Mammary epithelial cell (primary cell): ENCODE measurements at regions not wholly inside any gene's neighbourhood (a gene's known extent, or its start where the extent isn't known, plus 50 kb on each side); places are given as distances from the start of the nearest gene placed in this dataset.

ENCODE experiments used
- EZH2 ChIP-seq: IDR thresholded peaks from 2 replicates; pipeline ENCODE4 v1.6.1; 2012; ENCODE audit warnings: low read length, inconsistent platforms, borderline replicate concordance
- TF ChIP-seq, protein P1 (sequence below), 2 donors: IDR thresholded peaks in 1 of 2; conservative IDR thresholded peaks in 1 of 2; 2 replicates each; pipeline ENCODE4 v1.5.1; 2011 to 2012; ENCODE audit warnings: inconsistent platforms in 2 of 2, low read length in 2 of 2, mild to moderate bottlenecking in 2 of 2, control low read depth in 1 of 2, low read depth in 1 of 2; ENCODE audit not compliant: insufficient read depth in 1 of 2; ENCODE audit errors: extremely low read depth in 1 of 2

DNA sequence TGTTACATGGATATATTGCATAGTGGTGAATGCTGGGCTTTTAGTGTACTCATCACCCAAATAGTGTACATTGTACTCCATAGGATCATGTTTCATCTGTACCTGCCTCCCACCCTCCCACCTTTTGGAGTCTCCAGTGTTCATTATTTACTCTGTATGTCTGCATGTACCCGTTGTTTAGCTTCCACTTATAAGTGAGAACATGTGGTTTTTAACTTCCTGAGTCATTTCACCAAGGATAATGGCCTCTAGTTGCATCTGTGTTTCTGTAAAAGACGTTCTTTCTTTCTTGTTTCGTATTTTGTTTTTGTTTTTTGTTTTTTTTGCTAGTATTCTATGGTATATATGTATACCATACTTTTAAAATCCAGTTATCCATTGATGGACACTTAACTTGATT, 107.5 kb downstream of the MSTN start:
- TF ChIP-seq, protein P1, sequence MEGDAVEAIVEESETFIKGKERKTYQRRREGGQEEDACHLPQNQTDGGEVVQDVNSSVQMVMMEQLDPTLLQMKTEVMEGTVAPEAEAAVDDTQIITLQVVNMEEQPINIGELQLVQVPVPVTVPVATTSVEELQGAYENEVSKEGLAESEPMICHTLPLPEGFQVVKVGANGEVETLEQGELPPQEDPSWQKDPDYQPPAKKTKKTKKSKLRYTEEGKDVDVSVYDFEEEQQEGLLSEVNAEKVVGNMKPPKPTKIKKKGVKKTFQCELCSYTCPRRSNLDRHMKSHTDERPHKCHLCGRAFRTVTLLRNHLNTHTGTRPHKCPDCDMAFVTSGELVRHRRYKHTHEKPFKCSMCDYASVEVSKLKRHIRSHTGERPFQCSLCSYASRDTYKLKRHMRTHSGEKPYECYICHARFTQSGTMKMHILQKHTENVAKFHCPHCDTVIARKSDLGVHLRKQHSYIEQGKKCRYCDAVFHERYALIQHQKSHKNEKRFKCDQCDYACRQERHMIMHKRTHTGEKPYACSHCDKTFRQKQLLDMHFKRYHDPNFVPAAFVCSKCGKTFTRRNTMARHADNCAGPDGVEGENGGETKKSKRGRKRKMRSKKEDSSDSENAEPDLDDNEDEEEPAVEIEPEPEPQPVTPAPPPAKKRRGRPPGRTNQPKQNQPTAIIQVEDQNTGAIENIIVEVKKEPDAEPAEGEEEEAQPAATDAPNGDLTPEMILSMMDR (conservative IDR thresholded peaks at IDR 0.05 in 1 of 2, IDR thresholded peaks at IDR 0.05 in 1 of 2; ENCODE audit: extremely low read depth in 1 of 2, insufficient read depth in 1 of 2, low read depth in 1 of 2, low read length in 2 of 2): no peak
- TF ChIP-seq EZH2: no peak
